PC-3 (cell line): ENCODE measurements at regions not wholly inside any gene's neighbourhood (a gene's known extent, or its start where the extent isn't known, plus 50 kb on each side); places are given as distances from the start of the nearest gene placed in this dataset.

Experiments used
- CTCF ChIP-seq: fragments of 300-600 bp; sonication (generic); conservative IDR thresholded peaks from 2 replicates; pipeline ENCODE4 v1.5.1; 2017; ENCODE audit warnings: antibody characterized with exemption, low read depth, mild to moderate bottlenecking, low read length
- EZH2 ChIP-seq: fragments of 300-600 bp; sonication (generic); IDR thresholded peaks from one replicate; pipeline ENCODE4 v1.6.1; 2017; ENCODE audit warnings: antibody characterized with exemption, mild to moderate bottlenecking, low read length; ENCODE audit not compliant: unreplicated experiment

- no peak for TF ChIP-seq CTCF
- no peak for TF ChIP-seq EZH2
Observed at GRCh38 chr16:9655051-9655450, 527.2 kb downstream of the GRIN2A start.
